Hematopoietic multipotent progenitor cell treated with erythropoietin and hydrocortisone succinate and interleukin-3 and kit ligand, for 15 days (in vitro differentiated cells): ENCODE measurements at regions not wholly inside any gene's neighbourhood (a gene's known extent, or its start where the extent isn't known, plus 50 kb on each side); places are given as distances from the start of the nearest gene placed in this dataset.
A peak's percentile ranks its signal among the peaks of the same experiment; 100 is the strongest.

Experiments used
- DNase-seq: peaks from one replicate; pipeline ENCODE4 v3.0.0-alpha.2; 2015; ENCODE audit warnings: low spot score

- no peak for DNase-seq
Observed at GRCh38 chrX:40149286-40150175, 51.8 kb upstream of the BCOR start.

GRCh38 chrX:40148385-40149285 is 50.9 kb upstream of the BCOR start:
- DNase-seq, result peak; percentile 24

GRCh38 chrX:40147971-40148370 is 50.2 kb upstream of the BCOR start:
- no peak for DNase-seq
